ENCODE measurements at regions not wholly inside any gene's neighbourhood (a gene's known extent, or its start where the extent isn't known, plus 50 kb on each side); places are given as distances from the start of the nearest gene placed in this dataset.
A peak's percentile ranks its signal among the peaks of the same experiment; 100 is the strongest.

DNA sequence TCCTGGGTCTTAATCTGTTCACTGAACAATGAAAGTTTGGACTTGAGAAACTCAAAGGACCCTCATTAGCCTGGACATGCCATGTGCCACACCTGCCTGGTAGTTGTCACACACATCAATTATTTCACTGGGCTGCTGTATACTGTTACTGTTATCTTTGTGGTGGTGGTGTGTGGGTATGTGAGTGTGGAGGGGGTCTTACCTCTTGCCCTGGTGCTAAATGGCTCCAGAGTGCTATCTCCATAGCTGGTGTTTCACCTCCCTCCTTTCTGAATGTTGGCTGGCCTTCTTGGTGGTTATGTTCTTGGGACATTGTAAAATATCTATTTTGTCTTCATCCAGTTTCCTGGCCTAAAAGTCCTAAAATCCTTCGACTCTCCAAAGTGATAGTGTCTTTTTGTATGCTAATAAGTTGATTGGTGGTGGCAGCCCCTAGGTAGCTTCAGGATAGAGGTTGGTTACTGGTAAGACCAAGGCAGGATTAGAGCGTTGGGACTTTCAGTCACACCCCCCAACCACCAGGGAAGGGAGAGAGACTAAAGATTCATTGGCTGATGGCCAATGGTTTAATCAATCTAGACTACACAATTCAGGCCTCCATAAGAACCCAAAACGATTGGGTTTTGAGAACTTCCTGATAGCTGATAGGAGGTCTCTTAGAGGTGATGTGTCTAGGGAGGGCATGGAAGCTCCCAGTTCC, 328.1 kb downstream of the MYCN start:
- Mint-ChIP-seq H3K27me3 (ENCODE audit: low read depth) (no peaks in the 10 kb centered on the region), H3K27ac (ENCODE audit: unreplicated experiment) (no peak overlapping the region), H3K4me1 (peaks cover 9% of the 10 kb centered on the region), H3K9me3 (peaks cover 3% of the 10 kb centered on the region), H3K4me3 (no peak overlapping the region), H3K36me3 (ENCODE audit: low read depth) (peaks cover 3% of the 10 kb centered on the region)
- no peak for TF ChIP-seq CTCF (conservative IDR thresholded peaks at IDR 0.05)
- DNase-seq (ENCODE audit: low read depth, low spot score), result no peak

- H3K27ac Mint-ChIP-seq (ENCODE audit: unreplicated experiment), result no peak overlapping the region
- TF ChIP-seq CTCF (conservative IDR thresholded peaks at IDR 0.05), result no peak
- H3K4me1 Mint-ChIP-seq, result peaks cover 20% of the 10 kb centered on the region
- no peaks in the 10 kb centered on the region for H3K36me3 Mint-ChIP-seq (ENCODE audit: low read depth)
- DNase-seq (ENCODE audit: low read depth, low spot score), result no peak
- peaks cover 3% of the 10 kb centered on the region for H3K9me3 Mint-ChIP-seq
- H3K4me3 Mint-ChIP-seq, result no peak overlapping the region
- no peaks in the 10 kb centered on the region for H3K27me3 Mint-ChIP-seq (ENCODE audit: low read depth)
Observed at GRCh38 chr2:16266571-16266970, 326.2 kb downstream of the MYCN start.

- Mint-ChIP-seq H3K36me3 (ENCODE audit: low read depth) (no peaks in the 10 kb centered on the region), H3K27ac (ENCODE audit: unreplicated experiment) (peak overlapping the region; percentile 54), H3K27me3 (ENCODE audit: low read depth) (no peaks in the 10 kb centered on the region), H3K9me3 (peaks cover 3% of the 10 kb centered on the region), H3K4me1 (peaks cover 24% of the 10 kb centered on the region), H3K4me3 (no peak overlapping the region)
- DNase-seq (ENCODE audit: low read depth, low spot score), result no peak
- TF ChIP-seq CTCF (conservative IDR thresholded peaks at IDR 0.05), result no peak
Observed at GRCh38 chr2:16264931-16265540, 324.7 kb downstream of the MYCN start.

- H3K27ac Mint-ChIP-seq (ENCODE audit: unreplicated experiment), result no peak overlapping the region
- no peak overlapping the region for H3K4me3 Mint-ChIP-seq
- no peaks in the 10 kb centered on the region for H3K27me3 Mint-ChIP-seq (ENCODE audit: low read depth)
- H3K9me3 Mint-ChIP-seq, result peaks cover 2% of the 10 kb centered on the region
- no peak for DNase-seq (ENCODE audit: low read depth, low spot score)
- TF ChIP-seq CTCF (conservative IDR thresholded peaks at IDR 0.05), result no peak
- H3K36me3 Mint-ChIP-seq (ENCODE audit: low read depth), result no peaks in the 10 kb centered on the region
- peaks cover 24% of the 10 kb centered on the region for H3K4me1 Mint-ChIP-seq
Observed at GRCh38 chr2:16264491-16264890, 324.1 kb downstream of the MYCN start.

GRCh38 chr2:16263241-16263890, 323.0 kb downstream of the MYCN start:
- Mint-ChIP-seq H3K36me3 (ENCODE audit: low read depth) (no peaks in the 10 kb centered on the region), H3K4me3 (no peak overlapping the region), H3K9me3 (no peaks in the 10 kb centered on the region), H3K27ac (ENCODE audit: unreplicated experiment) (no peak overlapping the region), H3K27me3 (ENCODE audit: low read depth) (no peaks in the 10 kb centered on the region), H3K4me1 (peaks cover 32% of the 10 kb centered on the region)
- no peak for TF ChIP-seq CTCF (conservative IDR thresholded peaks at IDR 0.05)
- no peak for DNase-seq (ENCODE audit: low read depth, low spot score)

Measured in neural crest cell (in vitro differentiated cells).